Mesenchymal stem cell (in vitro differentiated cells and primary cell): ENCODE measurements at regions not wholly inside any gene's neighbourhood (a gene's known extent, or its start where the extent isn't known, plus 50 kb on each side); places are given as distances from the start of the nearest gene placed in this dataset.

Experiments
- DNase-seq: peaks from one replicate; pipeline ENCODE4 v3.0.0-alpha.2; 2013
- H2AFZ ChIP-seq: one replicate; pipeline ENCODE4 v1.6.1; 2013; ENCODE audit warnings: low read depth, mild to moderate bottlenecking, control low read depth, inconsistent platforms, low read length, moderate library complexity
- H2AK5ac ChIP-seq: 2 replicates; pipeline ENCODE4 v1.6.1; 2013; ENCODE audit warnings: low read length, moderate library complexity, mild to moderate bottlenecking, inconsistent platforms; ENCODE audit not compliant: severe bottlenecking
- H2BK120ac ChIP-seq: one replicate; pipeline ENCODE4 v1.6.1; 2013; ENCODE audit warnings: low read depth, mild to moderate bottlenecking, inconsistent platforms, low read length, moderate library complexity
- H2BK12ac ChIP-seq, 2 experiments: one replicate each; pipeline ENCODE4 v1.6.1; 2013; ENCODE audit warnings: inconsistent platforms in 2 of 2, low read length in 2 of 2, mild to moderate bottlenecking in 2 of 2, moderate library complexity in 2 of 2, control low read depth in 1 of 2
- H2BK15ac ChIP-seq: one replicate; pipeline ENCODE4 v1.6.1; 2013; ENCODE audit warnings: mild to moderate bottlenecking, low read depth, inconsistent platforms; ENCODE audit not compliant: poor library complexity, severe bottlenecking
- H2BK5ac ChIP-seq: 2 replicates; pipeline ENCODE4 v1.6.1; 2013; ENCODE audit warnings: low read depth, mild to moderate bottlenecking, low read length, control low read depth, inconsistent platforms; ENCODE audit not compliant: poor library complexity, severe bottlenecking
- H3K14ac ChIP-seq, 2 experiments: one replicate each; pipeline ENCODE4 v1.6.1; 2013; ENCODE audit warnings: inconsistent platforms in 2 of 2, low read length in 2 of 2, control low read depth in 1 of 2, mild to moderate bottlenecking in 1 of 2, moderate library complexity in 1 of 2
- H3K18ac ChIP-seq, 2 experiments: one replicate each; pipeline ENCODE4 v1.6.1; 2013; ENCODE audit warnings: inconsistent platforms in 2 of 2, low read length in 2 of 2, control low read depth in 1 of 2, low read depth in 1 of 2, mild to moderate bottlenecking in 1 of 2
- H3K23ac ChIP-seq, 2 experiments: one replicate each; pipeline ENCODE4 v1.6.1; 2013; ENCODE audit warnings: inconsistent platforms in 2 of 2, low read length in 2 of 2, mild to moderate bottlenecking in 2 of 2, moderate library complexity in 2 of 2, control low read depth in 1 of 2
- H3K27ac ChIP-seq: 2 replicates; pipeline ENCODE4 v1.5.1; 2013; ENCODE audit warnings: mild to moderate bottlenecking, moderate library complexity, low read length, control low read depth, inconsistent platforms; ENCODE audit not compliant: poor library complexity, severe bottlenecking
- H3K27me3 ChIP-seq, 2 experiments: 2 replicates each; pipeline versions ENCODE4 v1.6.1 to v1.7.0; 2013; ENCODE audit warnings: low read length in 2 of 2, mild to moderate bottlenecking in 2 of 2, moderate library complexity in 2 of 2, control low read depth in 1 of 2, inconsistent platforms in 1 of 2; ENCODE audit not compliant: control insufficient read depth in 1 of 2, insufficient read depth in 1 of 2
- H3K36me3 ChIP-seq, 2 experiments: 2 replicates each; pipeline versions ENCODE4 v1.6.1 to v1.7.0; 2013; ENCODE audit warnings: low read length in 2 of 2, control low read depth in 1 of 2, inconsistent platforms in 1 of 2, low read depth in 1 of 2, mild to moderate bottlenecking in 1 of 2; ENCODE audit not compliant: insufficient read depth in 2 of 2, control insufficient read depth in 1 of 2
- H3K4ac ChIP-seq, 2 experiments: one replicate each; pipeline ENCODE4 v1.6.1; 2013; ENCODE audit warnings: inconsistent platforms in 2 of 2, low read length in 2 of 2, mild to moderate bottlenecking in 2 of 2, moderate library complexity in 2 of 2, control low read depth in 1 of 2, low read depth in 1 of 2
- H3K4me1 ChIP-seq: 2 replicates; pipeline ENCODE4 v1.6.1; 2013; ENCODE audit warnings: low read depth, low read length, control low read depth; ENCODE audit not compliant: control insufficient read depth, insufficient read depth
- H3K4me2 ChIP-seq: 2 replicates; pipeline ENCODE4 v1.6.1; 2013; ENCODE audit warnings: low read length, mild to moderate bottlenecking, inconsistent platforms; ENCODE audit not compliant: poor library complexity, severe bottlenecking
- H3K4me3 ChIP-seq, 2 experiments: 2 replicates each; pipeline versions ENCODE4 v1.5.1 to v1.7.0; 2013; ENCODE audit warnings: low read length in 2 of 2, mild to moderate bottlenecking in 2 of 2, control low read depth in 1 of 2, low read depth in 1 of 2; ENCODE audit not compliant: insufficient read depth in 1 of 2
- H3K79me1 ChIP-seq: replicated peaks from 2 replicates; pipeline ENCODE4 v1.6.1; 2013; ENCODE audit warnings: mild to moderate bottlenecking, control low read depth, low read length, inconsistent platforms; ENCODE audit not compliant: poor library complexity, severe bottlenecking
- H3K9ac ChIP-seq: 2 replicates; pipeline ENCODE4 v1.7.0; 2013; ENCODE audit warnings: mild to moderate bottlenecking, low read length, moderate library complexity
- H3K9me3 ChIP-seq: 2 replicates; pipeline ENCODE4 v1.7.0; 2013; ENCODE audit warnings: mild to moderate bottlenecking, low read length; ENCODE audit not compliant: control insufficient read depth
- H4K8ac ChIP-seq: one replicate; pipeline ENCODE4 v1.6.1; 2013; ENCODE audit warnings: inconsistent platforms, mild to moderate bottlenecking, low read length, moderate library complexity
- H4K91ac ChIP-seq: one replicate; pipeline ENCODE4 v1.6.1; 2013; ENCODE audit warnings: mild to moderate bottlenecking, low read length, inconsistent platforms
- WGBS: methylation state at CpG from one replicate; pipeline ENCODE4 v1.1.7; 2013; ENCODE audit warnings: mixed read lengths; 5-methylcytosine and 5-hydroxymethylcytosine counted together

GRCh38 chr6:98352348-98352747 is 482.0 kb upstream of the POU3F2 start:
- Histone ChIP-seq H3K79me1 (no peaks in the 10 kb centered on the region), H3K36me3 (no peaks in the 10 kb centered on the region), H3K4ac (no peak overlapping the region), H3K9me3 (no peaks in the 10 kb centered on the region), H3K4me1 (no peaks in the 10 kb centered on the region), H3K27ac (no peak overlapping the region), H3K4me2 (no peak overlapping the region), H2AK5ac (no peak overlapping the region), H3K14ac (no peak overlapping the region), H4K8ac (no peak overlapping the region), H3K4me3 (no peak overlapping the region), H3K27me3 (no peaks in the 10 kb centered on the region), H3K18ac (no peak overlapping the region), H2AFZ (no peak overlapping the region), H2BK15ac (no peak overlapping the region), H4K91ac (no peak overlapping the region), H2BK12ac (no peak overlapping the region), H3K9ac (no peak overlapping the region), H2BK120ac (no peak overlapping the region), H2BK5ac (no peak overlapping the region), H3K23ac (no peak overlapping the region)
- no peak for DNase-seq
- WGBS: no CpG with 5 or more reads among the region's 2 CpGs

DNA sequence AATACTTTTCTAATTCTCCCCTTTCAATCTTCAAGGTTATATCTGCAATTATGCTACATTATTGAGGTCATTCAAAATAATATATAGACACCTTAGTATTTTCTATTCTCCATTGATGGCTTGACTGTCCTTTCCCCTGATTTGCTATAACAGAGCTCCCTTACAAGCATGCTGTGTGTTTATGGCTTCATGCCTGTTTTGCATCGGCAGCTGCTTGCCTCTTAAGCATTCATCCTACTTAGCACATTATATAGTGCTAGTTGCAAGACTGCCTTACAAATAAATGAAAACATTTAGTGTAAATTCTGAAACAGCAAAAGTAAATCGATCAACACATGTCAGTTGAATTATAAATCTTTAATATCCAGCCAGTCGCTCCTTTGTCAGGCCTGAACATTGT is 476.2 kb upstream of the POU3F2 start:
- H3K36me3 ChIP-seq: no peaks in the 10 kb centered on the region
- H3K4ac ChIP-seq: no peak overlapping the region
- no peak overlapping the region for H2BK5ac ChIP-seq
- no peak overlapping the region for H2AFZ ChIP-seq
- no peaks in the 10 kb centered on the region for H3K27me3 ChIP-seq
- no peak overlapping the region for H2BK120ac ChIP-seq
- no peak overlapping the region for H3K14ac ChIP-seq
- WGBS: 69% methylated on average over 3 of the region's 3 CpGs
- H2BK12ac ChIP-seq: no peak overlapping the region
- H3K4me3 ChIP-seq: no peak overlapping the region
- no peak overlapping the region for H3K27ac ChIP-seq
- H2BK15ac ChIP-seq: no peak overlapping the region
- H2AK5ac ChIP-seq: no peak overlapping the region
- H3K18ac ChIP-seq: no peak overlapping the region
- no peak overlapping the region for H3K9ac ChIP-seq
- H3K4me1 ChIP-seq: no peaks in the 10 kb centered on the region
- no peaks in the 10 kb centered on the region for H3K9me3 ChIP-seq
- H3K79me1 ChIP-seq: no peaks in the 10 kb centered on the region
- no peak overlapping the region for H3K23ac ChIP-seq
- DNase-seq: no peak
- H4K8ac ChIP-seq: no peak overlapping the region
- no peak overlapping the region for H3K4me2 ChIP-seq
- H4K91ac ChIP-seq: no peak overlapping the region

GRCh38 chr6:98366371-98366770 is 468.0 kb upstream of the POU3F2 start:
- no peak overlapping the region for H4K91ac ChIP-seq
- H3K9me3 ChIP-seq: no peaks in the 10 kb centered on the region
- no peaks in the 10 kb centered on the region for H3K27me3 ChIP-seq
- no peak overlapping the region for H3K4me3 ChIP-seq
- H3K4me1 ChIP-seq: no peaks in the 10 kb centered on the region
- no peak overlapping the region for H2AK5ac ChIP-seq
- no peak overlapping the region for H4K8ac ChIP-seq
- H2BK15ac ChIP-seq: no peak overlapping the region
- H2BK5ac ChIP-seq: no peak overlapping the region
- H2BK12ac ChIP-seq: no peak overlapping the region
- no peaks in the 10 kb centered on the region for H3K79me1 ChIP-seq
- H3K4ac ChIP-seq: no peak overlapping the region
- H3K36me3 ChIP-seq: no peaks in the 10 kb centered on the region
- H3K9ac ChIP-seq: no peak overlapping the region
- WGBS: 90% methylated on average over 5 of the region's 6 CpGs
- no peak for DNase-seq
- no peak overlapping the region for H2AFZ ChIP-seq
- H3K27ac ChIP-seq: no peak overlapping the region
- no peak overlapping the region for H2BK120ac ChIP-seq
- no peak overlapping the region for H3K23ac ChIP-seq
- H3K18ac ChIP-seq: no peak overlapping the region
- H3K4me2 ChIP-seq: no peak overlapping the region
- no peak overlapping the region for H3K14ac ChIP-seq

DNA sequence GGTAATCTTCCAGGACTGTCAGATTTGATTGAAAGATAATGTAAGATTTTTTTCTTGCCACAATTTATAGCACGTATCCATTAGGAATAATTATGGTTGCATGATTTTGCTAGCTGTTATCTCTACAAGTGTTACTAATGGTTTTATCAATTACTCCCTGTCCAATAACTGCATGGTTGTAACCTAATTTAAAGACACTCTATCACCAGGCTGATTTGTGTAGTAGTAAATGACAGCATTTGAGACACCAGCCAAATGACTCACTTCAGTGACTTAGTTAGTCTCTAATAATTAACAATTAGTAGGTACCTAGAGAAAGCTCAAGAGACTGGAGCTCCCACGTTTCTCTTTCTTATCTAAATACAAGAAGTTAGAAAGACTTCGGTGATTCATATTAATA is 453.8 kb upstream of the POU3F2 start:
- no CpG with 5 or more reads among the region's 3 CpGs for WGBS
- Histone ChIP-seq H4K8ac (no peak overlapping the region), H3K4me3 (no peak overlapping the region), H3K23ac (no peak overlapping the region), H2BK12ac (no peak overlapping the region), H3K27ac (no peak overlapping the region), H2AFZ (no peak overlapping the region), H3K18ac (no peak overlapping the region), H3K4me2 (no peak overlapping the region), H2BK5ac (no peak overlapping the region), H2BK120ac (no peak overlapping the region), H2AK5ac (no peak overlapping the region), H2BK15ac (no peak overlapping the region), H3K27me3 (no peaks in the 10 kb centered on the region), H3K4ac (no peak overlapping the region), H3K4me1 (no peaks in the 10 kb centered on the region), H3K9ac (no peak overlapping the region), H4K91ac (no peak overlapping the region), H3K79me1 (no peaks in the 10 kb centered on the region), H3K14ac (no peak overlapping the region), H3K36me3 (no peaks in the 10 kb centered on the region), H3K9me3 (peaks cover 3% of the 10 kb centered on the region)
- no peak for DNase-seq
